GM23248 (cell line): ENCODE measurements at regions not wholly inside any gene's neighbourhood (a gene's known extent, or its start where the extent isn't known, plus 50 kb on each side); places are given as distances from the start of the nearest gene placed in this dataset.

Experiments used
- EZH2 ChIP-seq: fragments of 200-600 bp; sonication (generic); IDR thresholded peaks from 2 replicates; pipeline ENCODE4 v1.6.1; 2018; ENCODE audit warnings: antibody characterized with exemption, mild to moderate bottlenecking; ENCODE audit not compliant: insufficient read depth, poor library complexity, severe bottlenecking
- EZH2phosphoT487 ChIP-seq: fragments of 200-600 bp; sonication (generic); IDR thresholded peaks from 2 replicates; pipeline ENCODE4 v1.6.1; 2018; ENCODE audit warnings: antibody characterized with exemption, moderate library complexity, mild to moderate bottlenecking, low read depth; ENCODE audit not compliant: insufficient read depth

DNA sequence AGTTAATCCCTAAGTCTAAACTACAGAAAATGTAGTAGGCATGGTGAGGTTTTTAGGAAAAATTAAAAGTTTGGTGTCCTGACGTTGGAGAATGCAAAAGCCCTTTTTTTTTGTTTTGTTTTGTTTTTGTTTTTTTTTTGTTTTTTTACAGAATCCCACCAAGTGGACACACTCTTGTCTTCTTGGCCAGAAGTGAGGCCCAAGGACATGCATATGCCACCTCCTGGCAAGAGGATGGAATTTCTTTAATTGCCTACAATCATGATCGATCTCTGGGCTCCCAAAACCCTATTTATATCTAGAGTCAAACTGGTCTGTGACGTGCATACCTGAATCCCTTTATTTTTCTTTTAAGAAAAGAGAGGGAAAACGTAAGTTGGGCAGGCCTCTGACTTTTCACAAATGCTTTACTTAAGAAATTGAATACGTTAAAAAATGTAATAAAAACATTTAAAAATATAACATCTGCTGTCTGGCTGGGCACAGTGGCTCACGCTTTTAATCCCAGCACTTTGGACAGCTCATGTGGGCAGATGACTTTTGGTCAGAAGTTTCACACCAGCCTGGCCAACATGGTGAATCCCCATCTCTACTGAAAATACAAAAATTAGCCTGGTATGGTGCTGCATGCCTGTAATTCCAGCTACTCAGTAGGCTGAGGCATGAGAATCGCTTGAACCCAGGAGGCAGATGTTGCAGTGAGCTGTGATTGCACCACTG, 502.7 kb downstream of the CBLN2 start:
- TF ChIP-seq EZH2 (no peak), EZH2phosphoT487 (no peak)
